Activated CD4-positive, alpha-beta T cell treated with anti-CD3 and anti-CD28 coated beads, Interleukin-2, amount 50 U/mL, for 48 hours (primary cell): ENCODE measurements at regions not wholly inside any gene's neighbourhood (a gene's known extent, or its start where the extent isn't known, plus 50 kb on each side); places are given as distances from the start of the nearest gene placed in this dataset.
"Not testable (repeated sequence)": the region's sequence is repeated elsewhere in the genome, so short reads cannot be mapped to it uniquely, and the experiment has no call there.

ENCODE experiments used
- DNase-seq, 2 experiments: peaks; one replicate each; pipeline ENCODE4 v3.0.0-alpha.2; 2020

GRCh38 chr7:69508736-69509135, 89.5 kb upstream of the AUTS2 start:
- DNase-seq = no peak

- DNase-seq = no peak
Observed at GRCh38 chr7:69510114-69510513, 88.2 kb upstream of the AUTS2 start.

- DNase-seq = no peak
Observed at GRCh38 chr7:69515495-69516212, 82.6 kb upstream of the AUTS2 start.

GRCh38 chr7:69516238-69516820, 81.9 kb upstream of the AUTS2 start:
- no peak for DNase-seq

- DNase-seq = no peak
Observed at GRCh38 chr7:69517985-69518704, 80.1 kb upstream of the AUTS2 start.

- DNase-seq = no peak
Observed at GRCh38 chr7:69518705-69519077, 79.6 kb upstream of the AUTS2 start.

GRCh38 chr7:69526570-69526969, 71.7 kb upstream of the AUTS2 start:
- DNase-seq = no peak

GRCh38 chr7:69527706-69528105, 70.6 kb upstream of the AUTS2 start:
- no peak for DNase-seq

- DNase-seq = no peak
Observed at GRCh38 chr7:69531050-69531449, 67.2 kb upstream of the AUTS2 start.

- DNase-seq = no peak
Observed at GRCh38 chr7:69534461-69535041, 63.7 kb upstream of the AUTS2 start.

GRCh38 chr7:69537691-69538090, 60.6 kb upstream of the AUTS2 start:
- no peak for DNase-seq

GRCh38 chr7:69539531-69539930, 58.7 kb upstream of the AUTS2 start:
- no peak for DNase-seq

- no peak for DNase-seq
Observed at GRCh38 chr7:69540287-69540686, 58.0 kb upstream of the AUTS2 start.

- not testable (repeated sequence) for DNase-seq
Observed at GRCh38 chr7:69541779-69542432, 56.4 kb upstream of the AUTS2 start.

GRCh38 chr7:69545175-69545574, 53.1 kb upstream of the AUTS2 start:
- no peak for DNase-seq
